Stomach smooth muscle (tissue), 2 donors: ENCODE measurements at regions not wholly inside any gene's neighbourhood (a gene's known extent, or its start where the extent isn't known, plus 50 kb on each side); places are given as distances from the start of the nearest gene placed in this dataset.

ENCODE experiments used
- H3K27ac ChIP-seq: one replicate; pipeline ENCODE4 v1.7.0; 2013; ENCODE audit warnings: mild to moderate bottlenecking, low read length, inconsistent platforms
- H3K27me3 ChIP-seq, 2 donors: one replicate each; pipeline ENCODE4 v1.7.0; 2013; ENCODE audit warnings: low read length in 2 of 2; ENCODE audit not compliant: insufficient read depth in 2 of 2, control insufficient read depth in 1 of 2
- H3K36me3 ChIP-seq, 2 donors: one replicate each; pipeline ENCODE4 v1.7.0; 2013; ENCODE audit warnings: low read length in 2 of 2; ENCODE audit not compliant: control insufficient read depth in 2 of 2, insufficient read depth in 2 of 2
- H3K4me1 ChIP-seq: one replicate; pipeline ENCODE4 v1.7.0; 2013; ENCODE audit warnings: low read length; ENCODE audit not compliant: control insufficient read depth, insufficient read depth
- H3K4me3 ChIP-seq, 2 donors: one replicate each; pipeline ENCODE4 v1.7.0; 2013; ENCODE audit warnings: low read length in 2 of 2
- H3K9ac ChIP-seq, 2 donors: one replicate each; pipeline ENCODE4 v1.7.0; 2013; ENCODE audit warnings: low read length in 2 of 2, mild to moderate bottlenecking in 1 of 2
- H3K9me3 ChIP-seq, 2 donors: one replicate each; pipeline ENCODE4 v1.7.0; 2013; ENCODE audit warnings: low read length in 2 of 2; ENCODE audit not compliant: control insufficient read depth in 2 of 2
- donor health status: healthy.
- donor health status: Pancreatic carcinoma.

DNA sequence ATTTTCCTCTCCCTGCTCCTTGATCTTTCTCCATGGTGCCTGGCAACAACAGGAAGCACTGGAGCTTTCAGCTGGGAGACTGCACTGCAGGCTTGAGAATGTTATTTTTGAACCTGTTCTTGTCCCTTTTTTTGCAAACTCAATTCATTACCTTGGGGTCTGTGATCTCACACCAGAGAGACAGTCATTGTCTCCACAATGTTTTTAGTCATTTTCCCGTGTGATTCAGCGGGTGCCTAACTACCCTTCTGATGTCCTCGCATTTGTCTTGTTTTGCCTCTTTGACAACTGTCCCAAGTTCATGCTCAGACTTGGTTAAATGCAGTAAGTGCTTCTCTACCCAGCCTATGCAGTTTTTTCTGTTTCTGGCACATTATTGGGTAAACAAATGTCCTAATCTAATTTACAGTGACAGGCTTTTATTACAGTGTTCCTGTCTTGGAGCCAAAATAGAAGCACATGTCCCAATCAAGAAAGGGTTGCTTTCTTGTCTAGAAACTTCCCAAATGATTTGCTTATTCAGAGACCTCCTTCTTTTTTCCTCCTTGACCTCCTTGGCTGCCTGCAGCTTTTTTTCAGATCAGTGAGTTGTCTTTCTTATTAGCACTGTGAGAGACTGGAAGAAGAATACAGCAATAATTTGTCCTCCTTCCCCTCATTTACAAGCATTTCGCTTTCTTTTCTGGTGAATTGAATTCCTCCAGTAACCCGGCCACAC is 162.4 kb downstream of the NSUN3 start:
- H3K27me3 ChIP-seq: no peaks in the 10 kb centered on the region
- no peaks in the 10 kb centered on the region for H3K36me3 ChIP-seq
- H3K4me3 ChIP-seq: no peak overlapping the region
- no peak overlapping the region for H3K27ac ChIP-seq
- no peaks in the 10 kb centered on the region for H3K4me1 ChIP-seq
- H3K9me3 ChIP-seq: no peaks in the 10 kb centered on the region
- H3K9ac ChIP-seq: no peak overlapping the region

DNA sequence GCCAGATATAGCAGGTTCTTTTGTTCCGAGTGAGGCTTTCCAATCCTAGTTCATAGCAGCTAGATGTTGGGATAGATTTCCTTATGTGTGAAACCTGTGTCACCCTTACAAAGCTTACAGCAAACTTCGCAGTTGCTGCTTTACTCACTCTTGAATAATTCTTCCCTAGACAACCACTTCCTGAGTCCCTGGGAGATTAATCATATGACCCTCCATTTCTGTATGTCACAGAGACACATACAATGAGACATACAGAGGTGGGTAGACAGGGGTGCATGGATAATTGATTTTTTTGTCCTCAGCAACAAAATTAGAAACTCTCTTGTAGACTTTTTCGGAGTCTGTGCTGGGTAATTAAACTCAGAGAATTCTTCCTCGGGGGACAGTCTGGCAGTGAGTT is 163.2 kb downstream of the NSUN3 start:
- Histone ChIP-seq H3K36me3 (no peaks in the 10 kb centered on the region), H3K27ac (no peak overlapping the region), H3K9ac (no peak overlapping the region), H3K4me3 (no peak overlapping the region), H3K4me1 (no peaks in the 10 kb centered on the region), H3K9me3 (no peaks in the 10 kb centered on the region), H3K27me3 (no peaks in the 10 kb centered on the region)

DNA sequence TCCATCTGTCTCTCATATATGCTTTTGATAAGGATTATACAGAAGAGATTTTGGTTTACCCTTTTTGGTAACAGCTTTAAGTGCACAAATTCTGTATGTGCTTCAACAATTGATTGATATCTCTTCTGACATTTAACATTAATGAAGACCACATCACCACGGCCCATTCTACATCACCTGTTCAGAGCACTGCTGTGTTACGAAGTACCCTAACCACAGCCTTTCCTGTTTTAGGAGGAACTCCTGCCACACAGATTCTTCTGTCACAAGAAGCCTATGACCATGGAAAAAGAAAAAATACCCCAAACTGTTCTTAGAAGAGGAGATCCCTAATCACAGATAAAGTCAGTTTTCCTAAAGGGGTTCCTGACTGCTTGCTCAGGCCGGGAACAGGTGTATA is 170.1 kb downstream of the NSUN3 start:
- Histone ChIP-seq H3K27me3 (no peaks in the 10 kb centered on the region), H3K9me3 (no peaks in the 10 kb centered on the region), H3K27ac (no peak overlapping the region), H3K36me3 (no peaks in the 10 kb centered on the region), H3K4me3 (no peak overlapping the region), H3K9ac (no peak overlapping the region), H3K4me1 (no peaks in the 10 kb centered on the region)

DNA sequence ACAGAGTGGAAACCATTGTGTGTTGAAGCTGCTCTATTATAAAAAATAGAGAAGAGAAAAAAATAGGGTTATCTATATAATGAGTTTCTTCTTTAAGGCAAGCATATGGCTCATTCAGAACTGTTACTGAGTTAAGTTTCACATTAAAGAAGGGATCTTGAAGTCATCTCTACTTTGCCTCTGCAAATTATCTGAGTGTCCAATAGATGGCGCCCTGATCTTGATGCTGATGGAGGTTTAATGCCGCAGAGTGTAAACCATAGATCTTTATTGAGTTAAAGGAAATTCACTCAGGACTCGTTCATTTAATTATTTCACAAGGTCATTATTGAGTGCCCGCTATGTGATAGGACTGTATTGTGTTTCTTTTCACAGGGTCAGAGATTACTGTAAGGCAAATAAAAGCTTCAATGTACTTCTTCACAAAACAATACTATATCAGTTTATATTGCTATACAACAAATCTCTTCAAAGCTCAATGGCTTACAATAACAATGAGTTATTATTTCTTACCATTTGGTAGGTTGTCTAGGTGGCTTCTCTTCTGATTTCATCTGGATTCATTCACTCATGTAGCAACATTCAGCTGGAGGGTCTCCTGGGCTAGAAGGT is 171.4 kb downstream of the NSUN3 start:
- no peaks in the 10 kb centered on the region for H3K36me3 ChIP-seq
- no peak overlapping the region for H3K9ac ChIP-seq
- no peak overlapping the region for H3K27ac ChIP-seq
- H3K9me3 ChIP-seq: no peaks in the 10 kb centered on the region
- H3K27me3 ChIP-seq: no peaks in the 10 kb centered on the region
- no peak overlapping the region for H3K4me3 ChIP-seq
- no peaks in the 10 kb centered on the region for H3K4me1 ChIP-seq

DNA sequence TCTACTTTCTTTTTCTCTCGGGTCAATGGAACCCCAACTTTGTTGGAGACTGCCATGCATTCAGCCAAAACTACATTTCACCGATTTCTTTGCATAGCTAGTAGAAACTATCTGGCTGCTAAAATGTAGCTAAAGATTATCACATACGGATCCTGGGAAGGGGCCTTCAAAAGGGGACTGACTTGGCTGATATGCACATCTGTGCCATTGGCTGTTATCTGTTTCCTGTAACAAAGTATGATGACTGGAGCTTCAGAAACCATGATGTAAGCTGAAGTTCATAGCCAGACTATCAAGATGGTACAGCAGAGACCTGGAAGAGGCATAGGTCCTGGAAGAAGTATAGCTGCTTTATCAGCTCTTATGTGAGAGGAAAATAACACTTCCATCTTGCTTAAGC is 179.1 kb downstream of the NSUN3 start:
- no peak overlapping the region for H3K4me3 ChIP-seq
- no peaks in the 10 kb centered on the region for H3K36me3 ChIP-seq
- H3K4me1 ChIP-seq: no peaks in the 10 kb centered on the region
- no peaks in the 10 kb centered on the region for H3K27me3 ChIP-seq
- H3K27ac ChIP-seq: no peak overlapping the region
- no peaks in the 10 kb centered on the region for H3K9me3 ChIP-seq
- H3K9ac ChIP-seq: no peak overlapping the region

DNA sequence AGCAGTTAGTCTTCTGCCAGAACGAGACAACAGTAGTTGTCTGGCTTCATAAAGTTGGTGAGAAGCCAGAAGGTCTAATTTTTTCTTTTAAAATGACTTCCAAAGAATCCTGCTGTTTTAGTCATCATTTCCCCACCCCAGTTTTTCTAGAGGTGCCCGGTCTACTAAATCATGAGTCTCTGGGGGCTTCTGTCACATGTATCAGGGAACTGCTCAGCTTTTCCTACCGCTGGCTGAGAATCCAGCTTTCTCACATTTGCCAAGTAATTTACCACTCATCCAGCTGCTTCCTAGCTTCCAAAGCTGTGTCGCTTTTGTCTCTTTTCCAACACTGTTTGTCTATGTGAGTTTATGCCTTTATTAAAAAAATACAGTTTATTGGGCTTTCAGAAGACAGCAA is 183.3 kb downstream of the NSUN3 start:
- Histone ChIP-seq H3K9me3 (no peaks in the 10 kb centered on the region), H3K4me1 (no peaks in the 10 kb centered on the region), H3K4me3 (no peak overlapping the region), H3K27ac (no peak overlapping the region), H3K9ac (no peak overlapping the region), H3K27me3 (no peaks in the 10 kb centered on the region), H3K36me3 (no peaks in the 10 kb centered on the region)

DNA sequence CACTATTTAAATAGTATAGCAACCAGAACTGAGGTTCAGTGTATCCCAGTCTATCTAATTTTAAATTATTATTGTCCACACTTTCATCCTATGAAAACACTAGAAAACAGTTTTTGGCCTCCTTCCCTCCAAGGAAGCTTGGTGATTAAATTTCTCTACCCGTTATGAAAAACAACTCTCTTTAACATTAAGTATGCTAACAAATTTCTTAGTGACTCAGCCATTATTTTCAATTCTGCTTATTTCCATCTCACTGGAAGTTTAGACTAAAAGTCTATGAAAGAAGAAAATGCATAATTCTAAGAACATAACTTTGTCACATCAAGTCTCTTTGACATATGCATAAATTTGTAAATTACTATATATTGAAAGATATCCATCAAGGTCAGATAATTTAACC is 185.2 kb downstream of the NSUN3 start:
- Histone ChIP-seq H3K36me3 (no peaks in the 10 kb centered on the region), H3K27ac (no peak overlapping the region), H3K9ac (no peak overlapping the region), H3K9me3 (no peaks in the 10 kb centered on the region), H3K4me1 (no peaks in the 10 kb centered on the region), H3K27me3 (no peaks in the 10 kb centered on the region), H3K4me3 (no peak overlapping the region)

DNA sequence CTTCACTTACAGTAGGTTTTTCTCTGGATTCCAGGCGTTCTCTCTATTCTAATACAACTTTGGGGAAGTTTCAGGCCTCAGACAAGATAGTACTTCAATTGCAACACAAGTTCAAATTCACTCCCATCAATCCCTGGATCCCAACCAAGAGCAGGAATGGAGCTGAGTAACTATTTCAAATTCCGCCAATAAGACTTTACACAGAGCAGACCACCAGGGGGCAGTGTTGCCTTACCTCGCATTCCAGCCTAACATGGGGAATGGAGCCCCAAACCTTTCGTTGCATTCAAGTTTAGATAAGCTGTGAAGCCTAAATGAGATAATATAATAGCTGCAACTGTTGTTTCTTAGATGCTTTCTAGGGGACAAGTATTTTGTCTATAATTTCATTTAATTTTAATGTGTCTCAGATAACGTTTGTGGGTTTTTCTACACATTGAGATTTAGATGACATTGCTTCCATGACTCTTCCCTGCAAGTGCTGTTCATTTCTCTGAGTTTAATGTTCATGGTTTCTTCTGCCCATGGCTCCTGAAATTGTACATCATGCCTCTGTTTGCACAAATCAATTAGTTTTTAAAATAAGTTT is 186.7 kb downstream of the NSUN3 start:
- Histone ChIP-seq H3K9me3 (no peaks in the 10 kb centered on the region), H3K4me3 (no peak overlapping the region), H3K36me3 (no peaks in the 10 kb centered on the region), H3K4me1 (no peaks in the 10 kb centered on the region), H3K27me3 (no peaks in the 10 kb centered on the region), H3K27ac (no peak overlapping the region), H3K9ac (no peak overlapping the region)

DNA sequence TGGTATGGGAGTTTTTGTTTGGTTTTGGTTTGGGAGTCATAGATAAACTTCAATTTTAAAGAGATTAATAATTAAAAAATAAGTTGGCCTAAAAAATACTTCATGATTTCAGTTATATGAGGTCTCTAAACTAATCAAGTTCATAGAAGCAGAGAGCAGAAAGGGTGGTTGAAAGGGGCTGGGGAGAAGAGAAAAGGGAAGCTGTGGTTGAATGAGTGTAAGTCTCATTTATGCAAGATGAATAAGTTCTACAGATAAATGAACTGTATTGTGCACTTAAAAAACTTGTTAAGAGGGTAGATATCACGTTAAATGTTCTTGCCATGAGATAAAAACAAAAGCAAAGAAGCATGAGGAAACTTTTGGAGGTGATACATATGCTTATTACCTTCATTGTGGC is 188.7 kb downstream of the NSUN3 start:
- no peaks in the 10 kb centered on the region for H3K36me3 ChIP-seq
- no peak overlapping the region for H3K9ac ChIP-seq
- H3K27me3 ChIP-seq: no peaks in the 10 kb centered on the region
- H3K4me1 ChIP-seq: no peaks in the 10 kb centered on the region
- H3K27ac ChIP-seq: no peak overlapping the region
- H3K4me3 ChIP-seq: no peak overlapping the region
- H3K9me3 ChIP-seq: no peaks in the 10 kb centered on the region

DNA sequence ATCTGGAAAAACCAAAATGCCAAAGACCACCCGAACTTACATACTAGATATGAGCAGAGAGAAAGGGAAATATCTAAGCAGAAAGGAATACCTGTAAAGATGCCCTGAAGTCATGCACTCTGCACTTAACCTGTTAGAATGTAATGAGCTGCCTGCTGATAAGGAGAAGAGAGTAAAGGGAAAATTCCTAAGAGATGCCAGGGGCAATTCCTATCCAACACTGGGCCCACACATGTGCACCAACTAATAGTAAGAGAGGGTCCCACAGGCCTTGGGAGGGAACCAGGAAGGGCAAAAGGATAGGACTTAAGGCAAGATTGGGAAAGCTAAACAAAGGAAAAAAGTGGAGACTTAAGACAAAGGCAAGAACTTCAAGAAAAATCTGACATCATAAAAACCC is 189.5 kb downstream of the NSUN3 start:
- no peaks in the 10 kb centered on the region for H3K27me3 ChIP-seq
- H3K9ac ChIP-seq: no peak overlapping the region
- no peaks in the 10 kb centered on the region for H3K36me3 ChIP-seq
- H3K27ac ChIP-seq: no peak overlapping the region
- no peak overlapping the region for H3K4me3 ChIP-seq
- no peaks in the 10 kb centered on the region for H3K4me1 ChIP-seq
- no peaks in the 10 kb centered on the region for H3K9me3 ChIP-seq
